ENCODE measurements at regions not wholly inside any gene's neighbourhood (a gene's known extent, or its start where the extent isn't known, plus 50 kb on each side); places are given as distances from the start of the nearest gene placed in this dataset.

GRCh38 chr13:107678075-107678689 is 537.2 kb downstream of the LIG4 start:
- WGBS: 60% methylated on average over 11 of the region's 11 CpGs
- no peaks in the 10 kb centered on the region for H3K36me3 ChIP-seq
- H3K4me1 ChIP-seq: no peaks in the 10 kb centered on the region
- no peaks in the 10 kb centered on the region for H3K9me3 ChIP-seq
- H3K27ac ChIP-seq (replicated peaks in 1 of 4): no peak overlapping the region
- intact Hi-C loops (cut with DNase I): no loop called here
- no peaks in the 10 kb centered on the region for H3K27me3 ChIP-seq
- DNase-seq (ENCODE audit: extremely low spot score): no peak
- TF ChIP-seq EP300 (IDR thresholded peaks at IDR 0.05) (no peak), POLR2AphosphoS5 (IDR thresholded peaks at IDR 0.05) (no peak), POLR2A (IDR thresholded peaks at IDR 0.05; ENCODE audit: low read depth) (no peak)
- TF ChIP-seq, protein P1, sequence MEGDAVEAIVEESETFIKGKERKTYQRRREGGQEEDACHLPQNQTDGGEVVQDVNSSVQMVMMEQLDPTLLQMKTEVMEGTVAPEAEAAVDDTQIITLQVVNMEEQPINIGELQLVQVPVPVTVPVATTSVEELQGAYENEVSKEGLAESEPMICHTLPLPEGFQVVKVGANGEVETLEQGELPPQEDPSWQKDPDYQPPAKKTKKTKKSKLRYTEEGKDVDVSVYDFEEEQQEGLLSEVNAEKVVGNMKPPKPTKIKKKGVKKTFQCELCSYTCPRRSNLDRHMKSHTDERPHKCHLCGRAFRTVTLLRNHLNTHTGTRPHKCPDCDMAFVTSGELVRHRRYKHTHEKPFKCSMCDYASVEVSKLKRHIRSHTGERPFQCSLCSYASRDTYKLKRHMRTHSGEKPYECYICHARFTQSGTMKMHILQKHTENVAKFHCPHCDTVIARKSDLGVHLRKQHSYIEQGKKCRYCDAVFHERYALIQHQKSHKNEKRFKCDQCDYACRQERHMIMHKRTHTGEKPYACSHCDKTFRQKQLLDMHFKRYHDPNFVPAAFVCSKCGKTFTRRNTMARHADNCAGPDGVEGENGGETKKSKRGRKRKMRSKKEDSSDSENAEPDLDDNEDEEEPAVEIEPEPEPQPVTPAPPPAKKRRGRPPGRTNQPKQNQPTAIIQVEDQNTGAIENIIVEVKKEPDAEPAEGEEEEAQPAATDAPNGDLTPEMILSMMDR (IDR thresholded peaks at IDR 0.05): no peak
- H3K4me3 ChIP-seq: no peak overlapping the region

DNA sequence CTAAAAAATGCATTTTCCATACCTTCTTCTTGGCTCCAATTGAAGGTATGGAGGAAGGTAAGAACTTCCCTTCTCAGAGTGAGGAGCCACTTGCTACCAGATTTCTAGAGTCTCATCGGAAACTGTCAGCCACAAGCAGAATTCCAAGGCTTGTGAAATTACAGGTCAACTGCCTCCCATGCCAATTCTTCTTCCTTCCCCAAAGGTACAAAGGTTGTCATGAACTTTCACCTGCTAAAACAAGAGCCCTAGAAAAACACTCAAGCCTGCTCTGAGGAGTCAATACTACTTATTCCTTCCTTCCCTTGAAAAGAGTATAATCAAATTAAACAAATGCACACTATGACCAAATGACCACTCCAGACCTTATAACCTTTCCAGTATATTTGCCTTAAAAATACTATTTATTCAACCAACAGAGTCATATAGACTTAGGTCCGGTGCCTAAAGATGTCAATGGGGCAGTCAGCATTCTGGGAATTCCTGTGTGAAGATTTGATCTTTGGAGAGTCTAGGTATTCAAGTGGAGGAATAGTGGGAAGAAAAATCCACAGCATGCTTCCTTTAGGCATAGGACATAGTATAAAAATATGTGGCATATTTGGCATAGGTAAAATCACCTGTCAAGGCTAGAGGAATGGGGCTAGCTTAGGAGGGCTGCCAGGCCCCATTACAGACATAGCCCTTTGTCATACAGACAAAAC is 539.3 kb downstream of the LIG4 start:
- 96% methylated on average over 2 of the region's 2 CpGs for WGBS
- Histone ChIP-seq H3K9me3 (no peaks in the 10 kb centered on the region), H3K27ac (replicated peaks in 1 of 4) (no peak overlapping the region), H3K27me3 (no peaks in the 10 kb centered on the region), H3K4me3 (no peak overlapping the region), H3K4me1 (no peaks in the 10 kb centered on the region), H3K36me3 (no peaks in the 10 kb centered on the region)
- no peak for DNase-seq (ENCODE audit: extremely low spot score)
- intact Hi-C loops (cut with DNase I): no loop called here
- TF ChIP-seq POLR2AphosphoS5 (IDR thresholded peaks at IDR 0.05) (no peak), EP300 (IDR thresholded peaks at IDR 0.05) (no peak), POLR2A (IDR thresholded peaks at IDR 0.05; ENCODE audit: low read depth) (no peak)
- TF ChIP-seq, protein P1 (IDR thresholded peaks at IDR 0.05): no peak

- 84% methylated on average over 8 of the region's 8 CpGs for WGBS
- intact Hi-C loops (cut with DNase I): no loop called here
- Histone ChIP-seq H3K4me3 (no peak overlapping the region), H3K9me3 (peaks cover 0 to 5% (median 0%) of the 10 kb centered on the region in 4 donors), H3K4me1 (no peaks in the 10 kb centered on the region), H3K36me3 (no peaks in the 10 kb centered on the region), H3K27ac (replicated peaks in 1 of 4) (no peak overlapping the region), H3K27me3 (no peaks in the 10 kb centered on the region)
- no peak for DNase-seq (ENCODE audit: extremely low spot score)
- TF ChIP-seq, protein P1 (IDR thresholded peaks at IDR 0.05): no peak
- TF ChIP-seq EP300 (IDR thresholded peaks at IDR 0.05) (no peak), POLR2A (IDR thresholded peaks at IDR 0.05; ENCODE audit: low read depth) (no peak), POLR2AphosphoS5 (IDR thresholded peaks at IDR 0.05) (no peak)
Measured at GRCh38 chr13:107669391-107669993, 545.8 kb downstream of the LIG4 start.

DNA sequence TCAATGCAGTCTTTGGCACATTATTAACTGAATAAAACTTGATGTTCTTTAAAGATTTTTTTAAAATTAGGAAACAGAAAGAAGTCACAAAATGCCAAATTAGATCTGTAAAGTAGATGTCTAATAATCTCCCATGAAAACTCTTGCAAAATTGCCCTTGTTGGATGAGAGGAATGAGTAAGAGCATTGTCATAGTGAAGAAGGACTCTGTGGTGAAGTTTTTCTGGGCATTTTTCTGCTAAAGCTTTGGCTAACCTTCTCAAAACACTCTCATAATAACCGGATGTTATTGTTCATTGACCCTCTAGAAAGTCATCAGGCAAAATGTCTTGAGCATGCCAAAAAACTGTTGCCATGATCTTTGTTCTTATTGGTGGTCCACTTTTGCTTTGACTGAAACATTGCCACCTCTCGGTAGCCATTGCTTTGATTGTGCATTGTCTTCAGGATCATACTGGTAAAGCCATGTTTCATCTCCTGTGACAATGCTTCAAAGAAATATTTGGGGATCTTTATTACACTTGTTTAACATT is 549.3 kb downstream of the LIG4 start:
- DNase-seq (ENCODE audit: extremely low spot score): no peak
- no peak overlapping the region for H3K4me3 ChIP-seq
- no peaks in the 10 kb centered on the region for H3K27me3 ChIP-seq
- H3K27ac ChIP-seq (replicated peaks in 1 of 4): no peak overlapping the region
- peaks cover 0 to 5% (median 0%) of the 10 kb centered on the region in 4 donors for H3K9me3 ChIP-seq
- intact Hi-C loops (cut with DNase I): no loop called here
- no peaks in the 10 kb centered on the region for H3K36me3 ChIP-seq
- 87% methylated on average over 2 of the region's 2 CpGs for WGBS
- TF ChIP-seq, protein P1 (IDR thresholded peaks at IDR 0.05): no peak
- no peaks in the 10 kb centered on the region for H3K4me1 ChIP-seq
